ENCODE measurements at regions not wholly inside any gene's neighbourhood (a gene's known extent, or its start where the extent isn't known, plus 50 kb on each side); places are given as distances from the start of the nearest gene placed in this dataset.

DNA sequence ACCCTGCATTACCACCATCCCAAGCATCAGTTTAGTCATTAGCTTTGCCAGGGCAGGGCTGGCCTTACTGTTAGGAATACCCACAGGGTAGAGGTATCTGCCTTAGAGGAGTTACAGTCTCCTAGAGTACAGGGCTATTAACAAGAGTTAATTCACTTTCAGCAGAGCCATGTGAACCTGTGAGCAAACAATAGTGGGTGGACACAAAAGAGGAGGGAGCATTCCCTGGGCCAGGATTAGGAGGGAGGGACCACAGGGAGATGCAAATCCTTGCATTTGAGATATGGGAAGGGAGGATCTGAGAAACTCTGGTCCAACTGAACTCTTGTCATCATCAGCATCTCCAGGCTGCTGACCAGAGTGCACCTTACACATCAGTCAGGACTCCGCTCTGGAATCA is 51.1 kb upstream of the IGSF21 start:
- Mint-ChIP-seq H3K9me3 (no peaks in the 10 kb centered on the region), H3K4me1 (ENCODE audit: low read depth) (no peaks in the 10 kb centered on the region), H3K36me3 (ENCODE audit: insufficient read depth in 2 of 2) (no peaks in the 10 kb centered on the region), H3K27ac (no peak overlapping the region), H3K4me3 (no peak overlapping the region), H3K27me3 (ENCODE audit: low read depth) (no peaks in the 10 kb centered on the region)
- no peak for ATAC-seq (replicated peaks in 1 of 2)
- DNase-seq = no peak

DNA sequence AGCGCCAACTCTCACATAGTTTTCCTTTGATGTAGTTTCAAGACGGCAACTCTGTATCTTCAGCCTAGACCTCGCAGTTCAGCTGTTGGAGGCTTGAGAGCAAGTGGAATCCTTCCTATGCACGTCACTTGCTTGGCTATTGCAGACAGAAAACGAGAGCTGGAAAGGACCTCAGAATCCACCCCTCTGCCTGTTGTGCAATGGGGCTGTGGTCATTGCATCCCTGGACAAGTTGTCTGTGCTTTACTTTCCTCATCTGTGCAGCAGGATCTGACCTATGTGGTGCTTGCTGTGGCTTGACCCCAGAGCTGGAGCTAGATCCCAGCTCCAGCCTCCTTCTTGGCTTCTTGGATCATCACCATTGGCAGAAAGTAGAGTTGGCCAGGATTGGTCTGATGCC is 50.0 kb upstream of the IGSF21 start:
- H3K4me3 Mint-ChIP-seq = no peak overlapping the region
- DNase-seq (no peak), ATAC-seq (replicated peaks in 1 of 2) (no peak)
- no peak overlapping the region for H3K27ac Mint-ChIP-seq
- H3K27me3 Mint-ChIP-seq (ENCODE audit: low read depth) = no peaks in the 10 kb centered on the region
- no peaks in the 10 kb centered on the region for H3K4me1 Mint-ChIP-seq (ENCODE audit: low read depth)
- peaks cover 0 to 2% of the 10 kb centered on the region in 2 donors for H3K36me3 Mint-ChIP-seq (ENCODE audit: insufficient read depth in 2 of 2)
- peaks cover 0 to 3% of the 10 kb centered on the region in 2 donors for H3K9me3 Mint-ChIP-seq
